ENCODE measurements at regions not wholly inside any gene's neighbourhood (a gene's known extent, or its start where the extent isn't known, plus 50 kb on each side); places are given as distances from the start of the nearest gene placed in this dataset.

GRCh38 chr2:156687715-156688114 lies 251.5 kb downstream of the GPD2 start (continued):
- TF ChIP-seq, protein P1, sequence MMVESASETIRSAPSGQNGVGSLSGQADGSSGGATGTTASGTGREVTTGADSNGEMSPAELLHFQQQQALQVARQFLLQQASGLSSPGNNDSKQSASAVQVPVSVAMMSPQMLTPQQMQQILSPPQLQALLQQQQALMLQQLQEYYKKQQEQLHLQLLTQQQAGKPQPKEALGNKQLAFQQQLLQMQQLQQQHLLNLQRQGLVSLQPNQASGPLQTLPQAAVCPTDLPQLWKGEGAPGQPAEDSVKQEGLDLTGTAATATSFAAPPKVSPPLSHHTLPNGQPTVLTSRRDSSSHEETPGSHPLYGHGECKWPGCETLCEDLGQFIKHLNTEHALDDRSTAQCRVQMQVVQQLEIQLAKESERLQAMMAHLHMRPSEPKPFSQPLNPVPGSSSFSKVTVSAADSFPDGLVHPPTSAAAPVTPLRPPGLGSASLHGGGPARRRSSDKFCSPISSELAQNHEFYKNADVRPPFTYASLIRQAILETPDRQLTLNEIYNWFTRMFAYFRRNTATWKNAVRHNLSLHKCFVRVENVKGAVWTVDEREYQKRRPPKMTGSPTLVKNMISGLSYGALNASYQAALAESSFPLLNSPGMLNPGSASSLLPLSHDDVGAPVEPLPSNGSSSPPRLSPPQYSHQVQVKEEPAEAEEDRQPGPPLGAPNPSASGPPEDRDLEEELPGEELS (CRISPR knock-in tag; IDR thresholded peaks at IDR 0.05) = no peak
- no peak for TF ChIP-seq ZNF423 (CRISPR knock-in tag; IDR thresholded peaks at IDR 0.05)
- TF ChIP-seq, protein P2, sequence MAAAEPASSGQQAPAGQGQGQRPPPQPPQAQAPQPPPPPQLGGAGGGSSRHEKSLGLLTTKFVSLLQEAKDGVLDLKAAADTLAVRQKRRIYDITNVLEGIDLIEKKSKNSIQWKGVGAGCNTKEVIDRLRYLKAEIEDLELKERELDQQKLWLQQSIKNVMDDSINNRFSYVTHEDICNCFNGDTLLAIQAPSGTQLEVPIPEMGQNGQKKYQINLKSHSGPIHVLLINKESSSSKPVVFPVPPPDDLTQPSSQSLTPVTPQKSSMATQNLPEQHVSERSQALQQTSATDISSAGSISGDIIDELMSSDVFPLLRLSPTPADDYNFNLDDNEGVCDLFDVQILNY (CRISPR knock-in tag; IDR thresholded peaks at IDR 0.05) = no peak
- TF ChIP-seq ZNF121 (CRISPR knock-in tag; IDR thresholded peaks at IDR 0.05) = no peak
- TF ChIP-seq NFYB (CRISPR knock-in tag; conservative IDR thresholded peaks at IDR 0.05; ENCODE audit: low read depth) = no peak
- no peak for TF ChIP-seq ATF6 (CRISPR knock-in tag; IDR thresholded peaks at IDR 0.05)
- no peak for TF ChIP-seq CBFB (CRISPR knock-in tag; IDR thresholded peaks at IDR 0.05; ENCODE audit: low read depth)
- TF ChIP-seq SMAD4 (CRISPR knock-in tag; IDR thresholded peaks at IDR 0.05) = no peak

- peaks cover 12% of the 10 kb centered on the region for H3K9me3 Mint-ChIP-seq
- TF ChIP-seq ZNF232 (CRISPR knock-in tag; IDR thresholded peaks at IDR 0.05) (no peak), CBFB (CRISPR knock-in tag; IDR thresholded peaks at IDR 0.05; ENCODE audit: low read depth) (no peak), CREM (CRISPR knock-in tag; IDR thresholded peaks at IDR 0.05) (no peak), FOXK1 (CRISPR knock-in tag; IDR thresholded peaks at IDR 0.05) (no peak), NR2C2 (CRISPR knock-in tag; IDR thresholded peaks at IDR 0.05) (no peak), JAZF1 (CRISPR knock-in tag; IDR thresholded peaks at IDR 0.05) (no peak), CREB1 (CRISPR knock-in tag; IDR thresholded peaks at IDR 0.05) (no peak), ZNF317 (CRISPR knock-in tag; IDR thresholded peaks at IDR 0.05; ENCODE audit: borderline replicate concordance, low read depth) (no peak), ZNF671 (CRISPR knock-in tag; IDR thresholded peaks at IDR 0.05) (no peak), ZBTB21 (CRISPR knock-in tag; IDR thresholded peaks at IDR 0.05; ENCODE audit: borderline replicate concordance) (no peak)
- ChIA-PET POLR2A (no interaction called here), CTCF (interaction anchor here (0.5 kb wide), 1 partner anchor 46 kb away, joined by 4 read pairs; no protein-coding TSS in a partner anchor)
- H3K27ac Mint-ChIP-seq = no peak overlapping the region; the same call in 1 of the 2 replicates
- DNase-seq (ENCODE audit: low spot score) = no peak
- no peaks in the 10 kb centered on the region; the same call in 1 of the 2 replicates for H3K27me3 Mint-ChIP-seq (ENCODE audit: low read depth)
- ATAC-seq = no peak
- peaks cover 29% of the 10 kb centered on the region for H3K4me1 Mint-ChIP-seq
- no peak overlapping the region for H3K4me3 Mint-ChIP-seq
- peaks cover 6% of the 10 kb centered on the region for H3K36me3 Mint-ChIP-seq
Measured at GRCh38 chr2:156689939-156690338, 253.8 kb downstream of the GPD2 start.

DNA sequence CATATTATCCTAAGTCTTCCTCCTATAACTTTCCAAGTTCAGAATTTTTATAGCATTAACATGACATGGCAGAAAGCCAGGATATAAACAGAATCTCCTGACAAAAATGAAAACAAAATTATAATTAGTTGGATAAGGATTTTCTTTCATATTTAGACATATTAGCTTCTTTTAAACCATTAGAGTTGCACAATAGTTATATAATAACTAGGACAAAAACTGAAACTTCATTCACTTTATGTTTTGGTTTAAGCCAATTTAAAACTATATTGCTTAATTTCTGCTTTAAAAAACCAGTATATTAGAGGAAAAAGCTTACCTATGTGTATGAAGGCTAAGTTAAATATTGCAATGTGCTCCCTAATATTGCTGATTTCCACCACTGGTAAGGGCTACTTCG lies 254.8 kb downstream of the GPD2 start:
- Mint-ChIP-seq H3K27ac (no peak overlapping the region), H3K4me3 (no peak overlapping the region), H3K36me3 (peaks cover 6% of the 10 kb centered on the region), H3K9me3 (peaks cover 12% of the 10 kb centered on the region), H3K4me1 (peaks cover 33% of the 10 kb centered on the region), H3K27me3 (ENCODE audit: low read depth) (no peaks in the 10 kb centered on the region; the same call in 1 of the 2 replicates)
- ChIA-PET POLR2A (no interaction called here), CTCF (no interaction called here)
- no peak for TF ChIP-seq IRF1 (CRISPR knock-in tag; IDR thresholded peaks at IDR 0.05)
- DNase-seq (ENCODE audit: low spot score) (no peak), ATAC-seq (no peak)
